Forelimb muscle (tissue), 1 donor: ENCODE measurements at regions not wholly inside any gene's neighbourhood (a gene's known extent, or its start where the extent isn't known, plus 50 kb on each side); places are given as distances from the start of the nearest gene placed in this dataset.

ENCODE experiments used
- DNase-seq: peaks from one replicate; pipeline ENCODE4 v3.0.0-alpha.2; 2013; ENCODE audit warnings: low read depth

DNA sequence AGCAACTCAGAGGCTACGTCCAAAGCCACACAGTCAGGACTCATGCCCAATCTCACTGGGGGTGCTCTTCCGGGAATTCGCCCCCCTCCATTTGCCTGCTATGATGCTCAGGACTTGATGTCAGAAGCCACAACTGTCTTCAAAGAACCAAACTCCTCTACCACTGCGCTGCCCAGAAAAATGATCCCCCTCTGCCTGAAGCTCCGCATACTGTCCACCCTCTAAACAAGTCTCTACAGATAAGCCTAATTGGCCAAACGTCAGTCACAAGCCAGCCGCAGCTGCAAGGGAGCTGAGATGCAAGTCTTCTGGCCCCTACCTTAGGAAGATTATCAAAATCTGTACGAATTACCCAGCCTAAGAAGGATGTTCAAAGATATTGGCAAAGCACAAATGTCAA is 294.6 kb downstream of the BUD13 start:
- DNase-seq = no peak

DNA sequence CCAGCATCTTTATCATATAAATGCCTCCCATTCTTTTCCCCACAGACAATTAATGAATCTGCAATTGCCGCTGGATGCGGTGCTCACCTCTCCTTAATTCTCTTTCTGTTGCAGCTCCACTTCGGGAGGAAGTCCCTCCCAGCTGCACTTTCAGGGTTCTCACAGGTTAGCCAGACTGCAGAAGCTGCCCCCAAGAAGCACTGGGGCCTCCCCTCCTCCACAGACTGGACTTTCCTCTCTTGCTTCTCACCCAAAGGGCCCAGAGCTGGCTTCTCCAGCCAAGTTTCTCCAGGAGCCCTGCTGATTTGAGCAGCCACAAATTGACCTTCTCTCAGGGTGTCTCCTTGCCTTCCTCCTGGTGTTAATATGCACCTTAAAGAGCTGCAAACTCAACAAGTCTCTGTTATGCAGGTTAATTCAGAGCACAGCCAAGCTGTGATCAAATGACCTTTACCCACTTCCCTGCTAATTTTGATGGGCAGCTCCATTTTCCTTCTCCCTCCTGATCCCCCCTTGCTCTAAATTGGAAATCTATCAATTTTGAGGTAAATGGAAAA is 298.9 kb downstream of the BUD13 start:
- DNase-seq = no peak

DNA sequence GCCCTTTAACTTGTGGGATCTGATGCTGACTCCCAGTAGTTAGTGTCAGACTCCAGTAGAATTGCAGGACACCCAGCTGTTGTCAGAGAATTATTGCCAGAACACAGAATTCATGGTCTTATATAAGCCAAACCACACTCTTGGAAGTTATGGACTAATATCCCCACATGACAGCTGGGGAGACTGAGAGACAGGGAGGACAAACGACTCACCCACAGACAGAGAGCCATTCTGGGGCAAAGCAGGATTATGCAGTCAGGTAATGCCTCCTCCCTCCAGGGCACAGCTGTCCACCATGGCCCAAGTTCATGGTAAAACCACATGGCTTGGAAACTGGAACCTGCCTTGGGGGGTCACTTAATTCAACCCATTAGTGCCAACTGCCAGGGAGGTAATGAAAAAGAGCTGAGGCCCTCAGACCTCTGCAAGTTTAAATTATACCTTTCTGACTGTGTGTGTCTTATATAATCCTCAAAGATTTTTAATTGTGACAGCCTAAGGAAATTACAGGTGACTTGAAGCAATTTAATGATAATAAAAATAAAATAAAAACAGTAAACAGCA is 299.5 kb downstream of the BUD13 start:
- DNase-seq = no peak

DNA sequence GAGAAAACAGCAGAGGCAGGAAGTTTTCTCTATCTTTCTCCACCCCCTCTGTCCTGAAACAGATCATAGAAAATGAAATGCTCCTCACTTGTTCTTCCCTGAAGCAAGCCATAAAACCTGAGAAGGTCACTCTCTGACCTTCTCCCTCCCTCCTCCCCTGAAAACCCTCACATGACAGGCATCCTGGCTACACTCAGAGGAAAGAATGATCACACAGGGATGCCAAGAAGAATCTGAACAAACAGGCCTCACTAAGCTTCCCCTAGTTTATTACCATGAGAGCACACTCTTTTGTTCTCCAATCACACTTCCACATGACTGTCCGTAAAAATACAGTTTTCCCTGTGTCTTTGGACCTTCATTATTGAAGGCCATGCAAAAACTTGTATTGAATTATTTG is 300.1 kb downstream of the BUD13 start:
- no peak for DNase-seq

DNA sequence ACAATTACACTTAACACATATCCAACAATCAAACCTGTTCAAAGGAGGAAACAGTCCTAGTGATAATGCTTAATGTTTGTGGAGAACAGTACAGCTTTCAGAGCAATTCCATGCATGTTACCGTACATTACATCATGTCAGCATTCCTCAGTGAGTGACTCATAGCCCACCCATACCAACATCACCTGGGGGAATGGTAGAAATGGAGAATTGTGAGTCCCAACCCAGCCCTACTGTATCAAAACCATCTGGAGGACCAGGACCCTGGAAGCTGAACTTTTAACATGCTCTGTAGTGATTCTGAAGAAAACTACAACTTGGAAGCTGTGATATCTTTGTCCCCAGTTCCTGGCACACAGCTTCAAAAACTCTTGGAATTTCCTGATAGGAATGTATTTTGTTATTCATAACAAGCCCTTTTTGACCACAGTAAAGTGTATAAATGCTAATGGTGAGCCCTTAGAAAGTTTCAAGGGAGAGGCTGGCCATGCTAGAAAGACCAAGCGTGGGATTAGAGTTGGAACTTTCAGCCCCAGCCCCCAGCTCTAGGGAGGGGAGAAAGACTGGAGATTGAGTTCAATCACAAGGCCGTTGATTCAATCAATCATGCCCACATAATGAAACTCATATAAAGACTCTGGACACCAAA is 301.1 kb downstream of the BUD13 start:
- no peak for DNase-seq

DNA sequence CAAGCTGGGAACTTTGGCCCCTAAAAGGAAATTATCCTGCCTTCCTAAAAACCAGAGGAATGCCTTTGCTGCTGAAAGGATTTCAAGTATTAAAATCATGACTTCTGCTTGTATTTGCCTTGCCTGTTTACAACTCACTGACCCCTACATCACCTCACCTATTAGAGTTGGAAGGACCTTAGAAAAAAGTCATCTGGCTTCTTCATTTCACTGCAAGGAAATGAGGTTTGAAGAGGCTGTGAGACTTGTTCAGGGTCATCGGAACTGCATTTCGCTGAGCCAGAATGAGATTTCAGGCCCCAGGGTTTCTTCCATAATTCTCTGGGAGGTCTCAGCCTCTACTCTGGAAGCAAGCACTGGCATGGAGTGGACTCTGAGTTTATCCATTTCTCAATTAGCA is 304.1 kb downstream of the BUD13 start:
- DNase-seq = no peak

DNA sequence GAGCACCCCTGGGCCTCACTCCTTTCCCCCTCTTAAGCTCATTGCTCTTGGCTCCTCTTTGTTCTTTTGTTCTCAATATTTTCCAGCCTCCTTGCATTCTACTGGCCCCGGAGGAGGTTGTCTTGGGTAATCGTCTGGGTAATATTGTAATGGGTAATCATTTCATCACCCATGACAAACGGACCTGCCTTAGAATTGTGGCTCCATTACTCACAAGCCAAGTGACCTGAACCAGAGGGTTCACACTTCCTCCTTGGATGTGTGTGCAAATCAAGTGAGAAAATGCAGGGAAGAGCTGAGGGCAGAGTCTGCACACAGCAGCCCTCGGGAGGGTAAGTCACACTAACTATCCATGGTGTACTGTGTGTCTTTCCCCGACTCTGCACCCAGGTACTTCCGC is 305.0 kb downstream of the BUD13 start:
- no peak for DNase-seq

DNA sequence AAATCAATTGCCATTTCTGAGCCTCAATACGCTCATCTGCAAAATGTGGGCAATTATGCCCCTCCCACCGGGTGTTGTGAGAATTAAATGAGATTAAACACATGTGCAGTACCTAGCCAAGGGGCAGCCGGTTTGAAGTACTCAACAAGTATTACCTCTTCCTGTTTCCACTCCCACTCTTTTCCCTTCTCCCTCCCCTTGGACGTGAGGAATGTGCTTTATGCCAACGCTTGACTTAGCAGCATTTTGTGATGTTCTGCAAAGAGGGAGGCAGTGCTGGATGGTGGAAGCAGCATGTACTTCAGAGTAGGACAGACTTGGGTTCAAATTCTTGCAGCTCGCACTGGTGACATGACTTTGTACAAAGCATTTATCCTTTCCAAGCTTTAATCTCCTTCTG is 306.0 kb downstream of the BUD13 start:
- no peak for DNase-seq

DNA sequence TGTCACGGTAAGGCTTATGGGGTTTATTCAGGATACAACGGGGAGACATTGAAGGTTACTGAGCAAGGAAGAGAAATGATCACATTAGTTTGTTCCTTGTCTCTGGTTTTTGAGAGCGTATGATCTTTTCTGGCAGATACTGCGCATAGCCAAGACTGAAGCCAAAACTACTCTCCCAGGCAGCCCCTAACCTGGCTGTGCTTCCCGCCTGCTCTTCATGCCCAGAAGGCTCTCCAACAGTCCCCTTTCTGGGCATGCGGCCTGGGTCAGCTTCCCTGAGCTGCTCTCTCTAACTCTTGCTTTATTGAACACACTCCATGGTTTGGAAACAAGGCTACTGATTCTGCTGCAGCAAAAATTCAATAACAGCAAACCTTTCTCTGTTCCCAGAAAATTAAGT is 306.6 kb downstream of the BUD13 start:
- DNase-seq = peak; percentile 11

DNA sequence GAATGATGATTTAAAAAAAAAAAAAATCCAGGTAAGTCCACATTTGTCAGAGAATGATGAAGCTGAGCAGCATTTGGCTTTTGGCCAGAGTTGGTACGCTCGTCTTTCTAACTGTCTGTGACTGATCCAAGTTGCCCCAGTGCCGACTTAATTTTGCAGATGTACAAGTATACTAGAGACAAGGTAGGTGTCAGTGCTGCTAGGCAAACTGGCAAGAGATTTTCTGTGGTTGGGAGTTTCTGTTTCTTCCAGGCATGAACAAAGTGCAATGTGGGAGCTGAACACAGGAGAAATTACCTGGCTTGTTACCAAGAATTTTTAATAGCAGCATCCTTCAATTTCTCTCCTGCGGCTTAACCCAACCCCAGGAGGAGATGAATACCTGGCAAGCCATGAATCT is 307.7 kb downstream of the BUD13 start:
- no peak for DNase-seq

DNA sequence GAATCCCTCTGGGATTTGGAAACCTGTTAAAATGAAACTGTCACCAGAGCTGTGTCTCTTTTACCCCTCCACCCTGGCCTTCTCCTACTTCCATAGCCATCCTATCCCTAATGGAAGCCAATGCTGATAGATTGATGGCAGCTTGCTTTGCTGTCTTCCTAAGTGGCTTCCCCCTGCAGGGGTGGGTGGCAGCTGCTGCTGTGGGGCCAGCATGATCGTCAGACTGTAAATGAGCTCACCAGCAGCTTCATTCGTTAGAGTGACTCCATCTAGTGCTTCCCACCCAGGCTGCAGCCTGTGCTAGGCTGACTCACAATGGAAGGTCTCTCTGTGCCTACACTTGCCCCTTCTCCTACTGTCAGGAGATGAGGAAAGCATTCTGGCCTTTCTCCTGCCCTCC is 311.0 kb downstream of the BUD13 start:
- no peak for DNase-seq

DNA sequence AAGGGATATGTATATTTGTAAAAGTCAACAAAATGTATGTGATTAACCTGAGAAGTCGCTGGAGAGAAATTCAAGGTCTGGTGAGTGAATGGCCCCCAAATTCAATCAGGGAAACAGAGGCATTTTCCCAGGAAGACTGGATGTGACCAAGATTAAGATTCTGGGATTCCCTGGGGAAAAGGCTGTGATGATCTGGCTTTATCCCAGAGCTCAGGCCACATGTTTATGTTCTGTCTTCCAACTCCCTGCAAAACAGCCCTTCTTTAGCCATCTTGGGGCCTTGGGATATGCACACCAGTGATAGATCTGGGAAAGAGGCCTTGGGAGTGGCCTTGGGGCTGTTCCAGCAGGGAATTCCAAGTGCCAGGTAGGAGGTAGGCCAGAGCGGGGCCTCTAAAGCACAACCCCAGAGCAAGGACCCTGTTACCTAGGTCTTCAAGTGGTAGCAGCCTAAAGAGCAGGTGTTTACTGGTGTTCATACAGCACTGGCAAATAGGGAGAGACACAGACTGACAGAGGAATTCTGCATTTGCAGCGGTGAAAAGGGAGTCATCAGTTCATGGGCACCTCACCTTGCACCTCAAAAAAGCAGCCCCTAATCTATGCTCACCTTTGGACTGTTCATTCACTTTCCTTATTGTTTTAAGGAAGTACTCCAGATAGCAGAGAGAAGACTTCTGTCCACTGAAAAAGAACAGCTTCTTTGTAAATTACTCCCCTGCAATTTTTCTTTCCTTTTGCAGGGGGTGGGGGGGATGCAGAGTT is 312.4 kb downstream of the BUD13 start:
- no peak for DNase-seq

DNA sequence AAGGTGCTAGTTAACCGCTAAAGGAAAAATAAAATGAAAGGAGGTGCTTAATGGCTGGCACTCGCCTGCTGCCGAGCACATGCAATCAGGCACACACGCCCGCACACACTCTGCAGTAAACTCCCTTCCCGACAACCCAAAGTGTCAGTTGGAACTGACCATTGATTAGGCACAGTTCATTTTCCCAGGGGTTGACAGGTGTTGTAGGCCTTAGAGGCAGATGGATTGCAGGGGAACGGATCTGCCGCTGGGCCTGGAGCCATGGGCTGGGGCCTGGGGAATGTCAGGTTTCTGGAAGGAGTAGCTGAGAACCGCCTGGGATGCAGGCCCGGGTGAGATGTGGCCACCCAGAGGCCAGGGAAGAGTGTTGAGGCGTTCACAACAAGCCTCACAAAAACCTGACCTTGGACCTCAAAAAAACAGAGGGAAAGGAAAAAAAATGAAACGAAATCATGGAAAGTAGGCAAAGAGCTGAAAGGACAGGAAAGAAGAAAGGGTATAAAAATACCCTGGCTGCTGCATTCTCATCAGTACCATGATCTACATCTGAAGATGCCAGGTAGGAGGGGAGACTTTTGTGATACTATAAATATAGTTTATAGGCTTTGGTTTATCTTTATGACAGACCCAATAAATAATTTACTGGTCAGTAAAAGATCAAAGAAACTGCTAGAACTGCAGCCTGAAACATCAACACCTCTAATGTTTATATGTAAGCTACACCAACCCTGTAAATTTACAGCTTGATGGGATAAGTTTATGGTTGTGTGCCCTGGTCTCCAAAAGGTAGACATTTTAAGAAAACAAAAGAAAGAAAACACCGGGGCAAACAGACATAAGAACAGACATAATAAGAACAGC is 313.4 kb downstream of the BUD13 start:
- no peak for DNase-seq

DNA sequence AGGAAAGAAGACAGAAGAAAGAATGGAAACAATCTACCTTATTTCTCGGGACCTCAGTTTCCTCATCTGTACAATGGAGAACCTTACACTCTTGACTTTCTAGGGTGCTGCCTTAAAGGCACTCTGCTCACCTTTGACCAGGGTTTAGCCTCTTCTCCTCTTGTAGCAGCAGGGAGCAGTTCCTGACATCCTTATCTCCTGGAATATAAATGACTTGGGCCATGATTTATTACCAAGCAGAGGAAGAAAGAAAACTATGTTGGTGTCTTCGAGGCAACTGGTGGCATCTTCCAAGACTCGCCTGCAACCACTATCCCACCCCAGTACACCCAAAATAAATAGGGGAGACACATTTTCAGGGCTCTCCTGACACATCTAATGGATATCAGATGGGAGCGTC is 314.2 kb downstream of the BUD13 start:
- DNase-seq = no peak

DNA sequence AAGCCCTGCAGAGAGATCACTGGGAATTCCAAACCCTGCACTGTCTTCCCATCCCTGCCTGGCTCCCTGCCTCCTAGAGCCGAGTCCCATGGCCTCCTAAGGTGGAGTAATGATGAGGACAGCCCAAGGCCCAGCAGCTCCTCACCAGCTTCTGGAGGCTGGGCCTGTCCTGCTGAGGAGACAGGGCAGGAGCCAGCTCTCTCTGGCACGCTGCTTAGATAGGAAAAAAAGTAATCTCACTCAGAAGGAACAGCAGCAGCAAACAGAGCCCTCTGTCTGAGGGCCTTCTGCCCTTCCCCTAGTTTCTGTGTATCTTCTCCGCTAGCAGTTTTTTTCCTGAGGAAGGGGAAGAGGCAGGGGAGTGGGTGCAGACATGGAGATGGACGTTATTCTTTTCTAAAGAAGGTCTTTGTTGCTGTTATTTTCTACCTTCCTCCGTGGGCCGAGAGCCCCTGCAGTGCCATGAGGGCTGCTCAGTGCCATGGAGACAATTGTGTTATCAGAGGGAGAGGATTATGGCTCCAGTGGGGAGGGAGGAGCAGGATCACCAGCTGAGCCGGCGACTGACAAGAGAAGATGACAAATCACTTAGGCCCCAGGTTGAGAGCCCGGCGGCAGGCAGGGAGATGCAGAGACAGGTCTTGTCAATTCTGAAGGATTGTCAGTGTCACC is 315.3 kb downstream of the BUD13 start:
- DNase-seq = no peak

DNA sequence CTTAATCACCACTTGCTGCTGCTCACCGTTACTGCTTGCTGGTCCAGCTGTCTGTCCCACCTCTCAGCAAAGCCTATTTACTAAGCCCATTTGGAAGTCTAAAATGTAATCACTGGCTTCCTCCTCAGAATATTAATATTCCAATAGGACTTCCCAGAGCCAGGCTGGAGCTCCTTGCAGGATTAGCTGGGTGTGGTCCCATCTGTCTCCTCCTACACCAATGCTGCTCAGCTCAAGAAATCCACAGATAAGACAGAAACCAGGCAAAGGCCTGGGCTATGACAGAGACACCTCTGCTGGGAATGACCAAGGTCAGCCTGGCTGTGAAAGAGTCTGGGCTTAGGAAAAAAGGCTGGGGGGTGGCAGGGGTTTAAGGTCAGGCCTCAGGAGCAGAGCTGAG is 317.8 kb downstream of the BUD13 start:
- no peak for DNase-seq

DNA sequence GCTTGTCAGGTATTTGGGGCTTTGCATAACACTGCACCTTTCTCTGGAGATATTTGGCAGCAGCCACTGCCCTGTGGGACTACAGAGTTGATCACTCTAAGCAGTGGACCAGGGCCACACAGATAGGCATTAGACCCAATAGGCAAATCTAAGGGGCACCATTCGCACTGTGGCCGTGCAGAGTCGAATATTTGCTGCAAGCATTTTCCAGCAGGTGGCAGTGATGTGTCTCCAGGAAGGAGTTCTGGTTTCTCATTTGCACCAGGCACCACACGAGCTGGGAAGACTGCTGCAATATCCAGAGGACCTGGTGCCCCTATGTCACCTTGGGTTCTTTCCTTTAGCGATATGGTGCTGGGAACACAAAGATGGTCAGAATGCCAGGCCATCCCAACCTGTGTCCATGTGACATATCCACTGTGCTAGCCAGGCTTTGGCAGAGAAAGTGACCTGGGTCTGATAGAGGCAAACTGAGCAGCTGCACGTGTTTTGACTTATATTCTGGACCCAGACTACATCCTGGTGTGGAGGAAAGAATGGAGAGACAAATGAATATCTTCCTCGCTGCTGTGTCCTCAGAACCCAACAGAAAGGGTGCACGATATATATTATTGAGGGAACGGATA is 318.7 kb downstream of the BUD13 start:
- no peak for DNase-seq

DNA sequence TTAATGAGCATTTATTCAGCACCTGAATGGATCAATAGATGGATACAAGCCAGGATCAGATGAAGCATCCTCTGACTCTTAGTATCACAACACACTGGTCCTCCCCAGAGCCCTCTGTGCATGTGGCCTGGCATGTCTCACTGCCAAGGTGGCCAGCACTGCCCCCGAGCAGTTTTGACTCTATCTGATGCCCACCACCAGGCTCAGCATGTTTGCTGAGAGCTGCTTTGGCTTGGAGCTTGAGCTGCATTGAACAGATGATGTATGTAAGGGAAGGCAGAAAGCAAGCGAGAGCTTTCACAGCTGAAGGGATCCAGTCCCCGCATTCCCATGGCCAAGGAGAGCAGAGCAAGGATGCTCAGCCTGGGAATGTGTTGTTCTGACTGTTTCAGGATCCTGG is 320.3 kb downstream of the BUD13 start:
- no peak for DNase-seq

DNA sequence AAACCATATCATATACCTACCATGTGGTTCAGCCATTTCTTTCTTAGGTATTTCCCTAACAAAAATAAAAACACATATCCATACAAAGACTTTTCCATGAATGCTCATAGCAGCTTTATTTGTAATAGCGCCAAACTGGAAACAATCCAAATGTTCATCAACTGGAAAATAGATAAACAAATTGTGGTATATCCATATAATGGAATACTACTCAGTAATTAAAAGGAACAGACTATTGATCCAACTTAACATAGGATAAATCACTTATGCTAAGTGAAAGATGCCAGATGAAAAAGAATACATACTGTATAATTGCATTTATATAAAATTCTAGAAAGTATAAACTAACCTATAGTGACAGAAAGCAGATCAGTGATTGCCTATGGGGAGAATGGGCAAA is 323.3 kb downstream of the BUD13 start:
- DNase-seq = no peak

DNA sequence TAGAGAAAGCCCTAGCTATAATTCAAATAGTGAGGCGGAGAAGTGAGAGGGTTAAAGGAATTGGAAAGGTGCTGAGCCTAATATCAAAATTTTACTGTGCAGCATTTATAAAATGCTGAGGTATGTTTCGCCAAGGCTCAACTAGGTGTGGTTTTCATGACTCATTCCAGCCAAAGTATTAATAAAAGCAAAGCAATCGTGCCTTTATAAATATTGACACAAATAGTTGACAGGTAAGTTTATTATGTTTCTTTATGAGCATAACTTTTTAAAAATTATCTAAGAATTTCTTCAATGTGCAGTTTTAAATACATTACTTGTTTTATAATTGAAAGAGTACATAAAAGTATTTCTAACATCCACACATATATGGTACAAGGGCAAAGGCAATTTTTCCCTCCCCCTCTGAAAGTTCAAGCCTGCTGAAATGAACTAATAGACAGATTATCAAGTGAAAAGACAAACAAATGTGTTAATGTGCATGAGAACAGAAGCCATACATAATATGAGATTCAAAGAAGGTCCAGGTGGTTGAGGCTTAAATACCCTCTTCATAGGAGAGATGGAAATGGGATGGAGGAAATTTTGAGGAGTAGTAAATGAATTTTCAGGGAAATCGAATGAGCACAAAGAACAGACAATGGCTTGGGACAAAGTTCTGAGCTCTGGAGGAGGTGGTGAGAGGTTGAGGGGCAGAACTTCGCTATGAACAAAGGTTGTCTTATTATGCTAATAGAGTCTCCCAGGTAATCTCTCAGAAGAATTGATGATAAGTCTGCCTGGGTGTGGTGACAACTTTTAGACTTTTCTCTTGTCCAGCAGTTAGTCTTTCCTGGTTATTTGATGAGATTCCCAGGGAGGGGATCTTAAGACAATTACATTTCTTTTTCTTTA is 326.5 kb downstream of the BUD13 start:
- no peak for DNase-seq
